ENCODE measurements at regions not wholly inside any gene's neighbourhood (a gene's known extent, or its start where the extent isn't known, plus 50 kb on each side); places are given as distances from the start of the nearest gene placed in this dataset.

DNA sequence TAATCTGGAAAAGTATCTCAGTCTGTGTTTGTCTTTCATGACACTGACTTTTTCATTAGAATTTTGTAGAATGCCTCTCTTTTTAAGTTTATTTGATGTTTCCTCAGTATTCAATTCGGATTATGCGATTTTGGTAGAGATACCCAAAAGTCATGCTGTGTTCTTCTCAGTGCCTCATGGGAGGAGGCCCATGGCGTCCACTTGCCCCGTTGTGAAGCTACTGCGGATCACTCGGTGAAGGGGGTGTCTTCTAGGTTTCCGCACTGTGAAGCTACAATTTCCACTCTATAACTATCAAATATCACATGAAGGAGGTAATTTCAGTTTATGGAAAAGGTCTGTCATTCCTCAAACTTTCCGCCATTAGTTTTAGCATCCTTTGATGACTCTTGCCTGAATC, 794.0 kb downstream of the TBC1D22A start:
- WGBS, 5 donors, result 92 to 94% (median 92%) methylated on average over 8 of the region's 8 CpGs
- Histone ChIP-seq H3K36me3 (no peaks in the 10 kb centered on the region), H3K4me1 (no peaks in the 10 kb centered on the region), H3K4me3 (no peak overlapping the region), H3K27me3 (peaks cover 0 to 28% (median 0%) of the 10 kb centered on the region in 3 donors), H3K27ac (no peak overlapping the region), H3K9me3 (no peaks in the 10 kb centered on the region)
- intact Hi-C loops (cut with DNase I; ENCODE audit: low total_unique reads), result no loop called here
- no peak for DNase-seq
- TF ChIP-seq, protein P1, sequence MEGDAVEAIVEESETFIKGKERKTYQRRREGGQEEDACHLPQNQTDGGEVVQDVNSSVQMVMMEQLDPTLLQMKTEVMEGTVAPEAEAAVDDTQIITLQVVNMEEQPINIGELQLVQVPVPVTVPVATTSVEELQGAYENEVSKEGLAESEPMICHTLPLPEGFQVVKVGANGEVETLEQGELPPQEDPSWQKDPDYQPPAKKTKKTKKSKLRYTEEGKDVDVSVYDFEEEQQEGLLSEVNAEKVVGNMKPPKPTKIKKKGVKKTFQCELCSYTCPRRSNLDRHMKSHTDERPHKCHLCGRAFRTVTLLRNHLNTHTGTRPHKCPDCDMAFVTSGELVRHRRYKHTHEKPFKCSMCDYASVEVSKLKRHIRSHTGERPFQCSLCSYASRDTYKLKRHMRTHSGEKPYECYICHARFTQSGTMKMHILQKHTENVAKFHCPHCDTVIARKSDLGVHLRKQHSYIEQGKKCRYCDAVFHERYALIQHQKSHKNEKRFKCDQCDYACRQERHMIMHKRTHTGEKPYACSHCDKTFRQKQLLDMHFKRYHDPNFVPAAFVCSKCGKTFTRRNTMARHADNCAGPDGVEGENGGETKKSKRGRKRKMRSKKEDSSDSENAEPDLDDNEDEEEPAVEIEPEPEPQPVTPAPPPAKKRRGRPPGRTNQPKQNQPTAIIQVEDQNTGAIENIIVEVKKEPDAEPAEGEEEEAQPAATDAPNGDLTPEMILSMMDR (IDR thresholded peaks at IDR 0.05), result no peak
- TF ChIP-seq EP300 (IDR thresholded peaks at IDR 0.05), result no peak
- TF ChIP-seq POLR2A (IDR thresholded peaks at IDR 0.05), result no peak
- no peak for TF ChIP-seq POLR2AphosphoS5 (IDR thresholded peaks at IDR 0.05)

DNA sequence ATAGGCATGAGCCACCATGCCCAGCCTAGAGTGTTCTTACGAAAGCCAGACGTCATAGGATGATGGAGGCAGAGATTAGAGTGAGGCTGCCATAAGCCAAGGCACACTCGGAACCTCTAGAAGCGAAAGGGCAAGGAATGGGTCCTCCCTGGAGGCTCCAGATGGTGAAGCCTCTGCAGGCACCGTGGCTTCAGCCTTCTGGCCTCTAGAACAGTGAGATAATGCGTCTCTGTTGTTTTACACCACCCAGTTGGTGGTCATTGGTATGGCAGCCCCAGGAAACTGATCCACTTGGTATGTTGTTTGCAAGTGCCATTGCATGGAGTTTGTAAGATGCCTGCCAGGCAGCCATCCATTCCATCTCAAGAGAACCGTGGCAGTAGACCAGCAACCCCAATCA, 791.0 kb downstream of the TBC1D22A start:
- intact Hi-C loops (cut with DNase I; ENCODE audit: low total_unique reads), result no loop called here

DNA sequence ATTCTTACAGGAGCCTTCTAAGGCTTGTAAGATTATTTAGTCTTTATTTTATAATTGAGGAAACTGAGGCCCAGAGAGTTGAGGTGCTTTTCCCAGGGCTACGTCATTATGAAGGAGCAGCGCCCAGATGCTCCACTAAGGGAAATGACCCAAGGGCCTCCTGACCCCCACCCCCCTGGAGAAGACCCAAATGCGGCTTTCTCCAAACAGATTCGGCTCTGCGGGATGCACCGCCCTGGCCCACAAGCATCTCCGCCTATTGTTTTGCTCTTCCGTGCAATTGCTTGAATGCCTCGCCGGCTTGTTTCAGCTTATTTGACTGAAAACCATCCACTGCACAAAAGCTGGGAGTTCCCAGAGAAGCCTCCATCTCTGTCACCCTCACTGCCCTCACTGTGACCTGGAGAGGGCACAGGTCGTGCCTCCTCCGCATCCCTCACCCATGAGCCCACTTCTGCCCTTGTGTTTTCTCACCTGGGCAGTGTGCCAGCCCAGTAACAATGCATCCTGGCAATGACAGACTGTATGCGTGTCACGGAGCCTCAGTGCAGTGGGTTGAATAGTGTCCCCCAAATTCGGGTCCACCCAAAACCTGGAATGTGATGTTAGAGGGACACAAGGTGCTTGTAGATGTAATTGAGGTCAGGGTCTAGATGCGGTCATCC, 790.2 kb downstream of the TBC1D22A start:
- Histone ChIP-seq H3K27ac (no peak overlapping the region), H3K36me3 (no peaks in the 10 kb centered on the region), H3K9me3 (no peaks in the 10 kb centered on the region), H3K4me1 (no peaks in the 10 kb centered on the region), H3K4me3 (no peak overlapping the region), H3K27me3 (peaks cover 0 to 31% (median 4%) of the 10 kb centered on the region in 3 donors)
- intact Hi-C loops (cut with DNase I; ENCODE audit: low total_unique reads), result no loop called here
- TF ChIP-seq, protein P1 (IDR thresholded peaks at IDR 0.05), result no peak
- no peak for TF ChIP-seq EP300 (IDR thresholded peaks at IDR 0.05)
- no peak for TF ChIP-seq POLR2AphosphoS5 (IDR thresholded peaks at IDR 0.05)
- TF ChIP-seq POLR2A (IDR thresholded peaks at IDR 0.05), result no peak
- 81 to 88% (median 86%) methylated on average over 16 of the region's 16 CpGs for WGBS, 5 donors
- DNase-seq, result no peak

More for the DNA sequence above, 791.0 kb downstream of the TBC1D22A start:
- Histone ChIP-seq H3K9me3 (no peaks in the 10 kb centered on the region), H3K36me3 (no peaks in the 10 kb centered on the region), H3K27me3 (peaks cover 0 to 31% (median 4%) of the 10 kb centered on the region in 3 donors), H3K4me3 (no peak overlapping the region), H3K27ac (no peak overlapping the region), H3K4me1 (no peaks in the 10 kb centered on the region)
- TF ChIP-seq POLR2AphosphoS5 (IDR thresholded peaks at IDR 0.05) (no peak), POLR2A (IDR thresholded peaks at IDR 0.05) (no peak), EP300 (IDR thresholded peaks at IDR 0.05) (no peak)
- TF ChIP-seq, protein P1 (IDR thresholded peaks at IDR 0.05), result no peak
- no peak for DNase-seq
- WGBS, 5 donors, result 73 to 81% (median 76%) methylated on average over 5 to 7 of the region's 7 CpGs

DNA sequence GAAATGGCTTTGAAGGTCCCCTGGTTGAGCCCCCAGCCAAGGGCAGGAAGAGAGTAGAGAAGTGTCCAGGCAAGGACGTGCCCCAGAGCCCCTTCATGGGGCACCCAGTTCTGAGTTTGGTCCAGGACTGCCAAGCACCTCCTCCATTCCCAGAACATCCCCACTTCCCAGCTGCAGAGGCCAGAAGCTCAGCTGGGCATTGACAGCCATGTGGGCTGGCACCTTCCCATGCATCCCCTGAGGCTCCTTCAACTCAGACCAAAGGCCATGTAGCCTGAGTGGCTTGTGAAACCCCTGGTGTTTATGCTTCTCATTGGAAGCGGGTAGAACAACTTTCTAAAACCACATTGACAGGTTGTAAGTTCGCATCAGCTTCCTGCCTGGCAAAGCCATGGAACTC, 789.6 kb downstream of the TBC1D22A start:
- Histone ChIP-seq H3K36me3 (no peaks in the 10 kb centered on the region), H3K4me3 (no peak overlapping the region), H3K9me3 (no peaks in the 10 kb centered on the region), H3K27me3 (peaks cover 0 to 31% (median 4%) of the 10 kb centered on the region in 3 donors), H3K4me1 (no peaks in the 10 kb centered on the region), H3K27ac (no peak overlapping the region)
- WGBS, 5 donors, result 60 to 80% (median 70%) methylated on average over 3 of the region's 3 CpGs
- DNase-seq, result no peak
- TF ChIP-seq POLR2A (IDR thresholded peaks at IDR 0.05), result no peak
- TF ChIP-seq, protein P1 (IDR thresholded peaks at IDR 0.05), result no peak
- TF ChIP-seq EP300 (IDR thresholded peaks at IDR 0.05), result no peak
- TF ChIP-seq POLR2AphosphoS5 (IDR thresholded peaks at IDR 0.05), result no peak
- intact Hi-C loops (cut with DNase I; ENCODE audit: low total_unique reads), result no loop called here
